HG03103 (cell line): ENCODE measurements at regions not wholly inside any gene's neighbourhood (a gene's known extent, or its start where the extent isn't known, plus 50 kb on each side); places are given as distances from the start of the nearest gene placed in this dataset.

Experiments used
- ATAC-seq: cut with Tn5 transposase; IDR thresholded peaks from one replicate; pipeline ENCODE4 v1.9.1; 2021; ENCODE audit warnings: low read depth; ENCODE audit not compliant: unreplicated experiment

- no peak for ATAC-seq
Measured at GRCh38 chr2:64196963-64197362, 52.7 kb upstream of the PELI1 start.

DNA sequence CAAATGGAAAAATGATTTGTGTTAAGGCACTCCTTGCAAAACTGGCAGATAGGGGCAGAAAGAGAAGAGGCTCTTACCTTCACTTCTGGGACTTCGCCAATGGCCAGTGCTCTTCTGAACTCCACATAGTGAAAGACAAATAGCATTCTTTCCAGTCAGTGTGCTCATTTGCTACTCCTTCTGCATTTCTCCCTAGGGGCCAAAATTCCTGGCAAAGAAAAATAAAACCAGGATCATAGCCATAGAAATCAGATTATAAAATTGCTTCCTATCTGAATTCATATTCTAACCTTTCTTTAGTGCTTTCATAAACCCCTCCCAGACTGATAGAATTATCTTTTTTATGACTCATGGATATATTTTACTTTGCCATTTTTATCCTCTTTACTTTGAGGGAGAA lies 56.9 kb upstream of the PELI1 start:
- ATAC-seq = no peak

DNA sequence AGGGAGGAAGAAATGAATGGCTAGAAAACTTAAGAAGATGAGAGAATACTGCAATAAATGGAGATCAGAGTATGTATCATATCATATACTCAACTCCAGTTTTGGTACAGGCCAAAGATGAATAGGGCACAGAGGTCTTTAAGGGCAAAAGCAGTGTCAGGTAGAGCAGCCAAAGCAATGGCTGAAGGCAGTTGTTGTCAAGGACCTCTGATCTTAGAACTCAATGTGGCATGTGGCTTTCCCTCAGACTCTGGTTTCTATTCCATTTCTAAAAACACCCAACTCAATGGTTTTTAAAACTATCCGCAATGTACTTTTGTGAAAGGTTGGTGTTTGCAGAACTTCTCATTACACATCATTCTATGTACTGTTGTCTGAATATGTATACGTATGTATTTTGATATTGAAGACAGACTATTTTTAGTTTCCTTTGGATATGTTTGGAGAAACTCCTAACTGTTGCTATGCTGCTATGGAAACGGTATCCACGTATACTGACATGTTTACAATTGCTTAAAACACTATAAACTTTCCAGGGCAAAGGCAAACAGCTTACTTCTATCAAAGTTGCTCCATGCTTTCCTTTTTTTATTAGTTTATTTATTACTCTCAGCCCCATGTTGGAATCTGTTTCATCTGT lies 58.1 kb upstream of the PELI1 start:
- ATAC-seq = no peak

DNA sequence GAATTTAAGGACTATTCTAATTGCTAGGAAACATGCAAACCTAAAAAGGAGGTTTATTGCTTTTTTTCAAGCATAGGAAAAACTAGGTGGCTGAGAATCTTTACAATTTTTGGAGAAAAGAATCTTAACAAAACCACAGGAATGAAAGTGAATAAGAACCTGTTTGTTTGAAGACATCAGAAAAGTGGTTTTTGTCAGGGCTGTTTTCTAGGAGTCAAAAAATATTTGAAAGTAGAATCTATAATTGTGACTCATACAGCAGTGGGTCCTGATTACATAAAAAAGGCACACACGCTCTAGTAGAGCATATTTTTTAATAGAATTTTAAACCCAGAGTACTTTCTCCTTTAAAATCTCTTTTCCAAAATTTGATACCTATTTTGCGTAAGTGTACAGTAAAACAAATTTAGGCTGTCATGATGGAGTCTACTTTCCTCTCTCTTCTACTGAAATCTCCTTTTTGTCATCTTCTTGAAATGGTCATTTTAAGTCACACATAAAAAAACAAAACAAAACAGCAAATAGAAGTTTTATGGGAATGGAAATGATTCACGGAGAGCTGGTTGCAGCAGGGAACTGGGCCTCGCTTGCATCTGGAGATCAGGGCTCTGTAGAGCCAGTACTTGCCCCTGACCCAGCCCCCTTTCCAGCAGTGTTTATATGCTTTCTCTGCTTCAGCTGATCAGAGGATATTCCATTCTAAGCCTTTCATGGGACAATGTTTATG lies 59.1 kb upstream of the PELI1 start:
- ATAC-seq = no peak

- peak; percentile 43 for ATAC-seq
Measured at GRCh38 chr2:64203858-64204632, 59.8 kb upstream of the PELI1 start.

DNA sequence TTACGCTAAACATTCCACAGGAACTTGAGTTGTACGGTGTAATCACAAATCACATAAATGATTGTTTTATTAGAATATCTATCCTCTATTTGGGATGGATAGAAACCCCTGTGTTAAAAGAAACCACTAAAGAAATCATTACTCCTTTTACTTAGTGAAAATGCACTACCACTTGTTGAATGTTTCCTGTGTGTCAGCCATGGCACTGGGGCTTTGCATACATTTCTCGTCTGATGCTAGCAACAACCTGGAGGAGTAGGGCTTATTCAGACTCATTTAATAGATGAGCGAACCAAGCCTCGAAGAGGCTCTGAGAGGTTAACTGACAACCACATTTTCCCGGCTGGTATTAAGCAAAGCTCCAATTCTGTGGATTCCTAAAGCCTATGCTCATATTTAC lies 60.5 kb upstream of the PELI1 start:
- ATAC-seq = peak; percentile 15

DNA sequence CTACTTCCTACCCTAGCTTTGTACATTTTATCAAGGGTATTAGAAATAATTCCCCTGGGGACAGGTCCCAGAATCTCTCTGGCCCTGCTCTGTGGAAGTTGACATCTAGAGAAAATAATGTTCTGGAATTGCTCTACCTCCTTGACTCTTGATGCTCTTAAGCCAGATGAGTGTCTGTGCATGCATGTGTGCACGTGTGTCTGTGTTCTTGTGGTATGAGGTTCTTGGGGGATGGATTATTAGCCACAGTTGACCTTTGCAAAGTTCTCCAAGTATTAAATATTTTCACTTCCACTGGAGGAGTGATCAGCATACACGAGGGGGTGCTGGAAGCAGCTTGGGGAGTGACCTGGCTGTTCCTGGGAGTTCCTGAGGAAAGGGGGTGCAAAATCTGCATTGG lies 61.2 kb upstream of the PELI1 start:
- ATAC-seq = no peak

DNA sequence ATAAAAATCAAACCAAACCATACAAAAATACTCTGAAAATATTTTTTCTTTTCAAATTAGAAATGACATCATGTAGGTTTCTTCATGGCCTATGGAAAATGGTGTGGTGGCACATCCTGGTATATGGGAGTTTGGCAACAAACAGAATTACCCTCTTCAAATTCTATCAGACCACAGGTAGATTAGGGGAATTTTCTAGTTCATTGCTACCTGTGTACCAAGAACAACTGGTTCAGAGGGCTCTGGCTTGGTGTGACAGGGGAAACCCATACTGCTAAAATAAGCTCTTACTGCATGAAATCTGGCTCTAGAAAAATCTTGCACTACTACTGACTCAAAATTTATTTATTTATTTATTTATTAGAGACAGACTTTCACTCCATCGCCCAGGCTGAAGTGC lies 63.4 kb upstream of the PELI1 start:
- no peak for ATAC-seq

- no peak for ATAC-seq
Measured at GRCh38 chr2:64210816-64211215, 66.6 kb upstream of the PELI1 start.

- ATAC-seq = no peak
Measured at GRCh38 chr2:64211276-64211921, 67.2 kb upstream of the PELI1 start.

DNA sequence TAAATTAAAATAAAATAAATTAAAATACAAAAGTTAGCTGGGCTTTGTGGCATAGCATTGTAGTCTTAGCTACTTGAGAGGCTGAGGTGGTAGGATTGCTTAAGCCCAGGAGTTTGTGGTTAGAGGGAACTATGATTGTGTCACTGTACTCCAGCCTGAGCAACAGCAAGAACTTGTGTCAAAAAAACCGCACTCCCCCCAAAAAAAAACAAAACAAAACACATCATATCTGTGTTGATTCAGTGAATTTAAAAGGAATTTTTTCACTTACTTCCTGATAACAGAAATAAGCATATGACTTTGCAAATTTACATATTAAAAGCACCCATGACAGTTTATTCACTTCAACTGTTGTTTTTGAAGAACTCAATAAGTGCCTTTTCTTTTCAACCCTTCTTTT lies 68.1 kb upstream of the PELI1 start:
- ATAC-seq = no peak

GRCh38 chr2:64212801-64213321 lies 68.6 kb upstream of the PELI1 start:
- no peak for ATAC-seq

DNA sequence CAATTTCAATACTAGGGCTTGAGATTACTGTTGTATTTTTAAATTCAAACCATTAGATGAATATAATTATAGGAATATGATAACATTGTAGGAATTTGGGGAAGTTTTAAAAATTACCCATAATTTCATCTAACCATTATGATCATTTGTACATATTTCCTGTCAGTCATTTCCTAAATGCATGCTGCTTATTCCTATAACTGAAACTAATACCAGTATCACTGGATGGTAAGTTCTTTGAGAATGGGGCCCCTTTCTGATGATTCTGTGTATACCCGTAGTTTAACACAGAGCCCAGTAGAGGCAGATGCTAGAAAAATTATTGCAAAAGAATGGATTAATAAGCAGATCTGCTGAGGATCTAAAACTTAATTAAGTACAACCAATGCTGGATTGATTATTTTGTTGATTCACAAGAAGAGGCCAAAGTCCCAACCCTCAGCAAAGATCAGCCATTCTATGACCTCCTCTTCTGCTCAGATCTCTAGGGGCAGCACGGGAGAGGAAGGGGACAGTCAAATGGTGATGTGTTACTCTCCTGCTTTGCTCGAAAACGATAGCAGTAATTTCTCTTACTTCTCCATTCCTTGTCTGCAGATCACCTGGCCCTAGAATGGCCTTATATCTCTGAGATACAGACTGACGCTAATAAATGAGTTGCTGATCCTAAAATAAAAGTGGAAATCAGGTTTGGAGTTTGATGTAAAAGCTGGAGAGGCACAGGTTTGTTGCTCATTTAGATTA lies 69.5 kb upstream of the PELI1 start:
- ATAC-seq = peak; percentile 42

GRCh38 chr2:64214281-64215115 lies 70.3 kb upstream of the PELI1 start:
- peak; percentile 56 for ATAC-seq

DNA sequence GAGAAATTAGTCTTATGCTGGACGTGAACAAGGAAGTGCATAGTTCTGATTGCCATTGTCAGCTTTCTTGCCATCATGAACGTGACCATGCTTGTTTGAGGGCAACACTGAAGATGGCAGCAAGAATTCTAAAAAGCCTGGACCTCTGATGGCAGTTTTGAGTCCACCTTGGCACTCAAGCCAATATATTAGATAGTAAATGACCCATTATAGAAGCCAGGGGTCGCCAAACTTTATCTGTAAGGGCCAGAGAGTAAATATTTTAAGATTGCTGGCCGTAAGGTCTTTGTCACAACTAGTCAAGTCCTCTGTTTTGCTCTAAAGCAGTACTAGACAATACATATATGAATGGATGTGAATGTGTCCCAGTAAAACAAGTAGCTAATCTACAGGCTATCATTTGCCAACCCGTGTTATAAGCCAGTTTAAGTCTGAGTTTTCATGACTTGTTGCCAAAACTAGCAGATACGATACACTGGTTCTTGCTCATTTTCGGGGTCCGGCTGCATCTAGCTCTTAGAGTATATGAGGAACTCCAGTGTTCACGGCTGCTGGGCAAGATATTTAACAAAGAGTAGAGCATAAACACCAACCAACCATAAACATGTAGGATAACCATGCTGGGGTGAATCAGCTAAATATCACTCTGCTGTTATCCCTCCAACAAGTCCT lies 73.1 kb upstream of the PELI1 start:
- no peak for ATAC-seq

- ATAC-seq = no peak
Measured at GRCh38 chr2:64218137-64218802, 74.0 kb upstream of the PELI1 start.

GRCh38 chr2:64219149-64219548 lies 74.9 kb upstream of the PELI1 start:
- ATAC-seq = no peak

- no peak for ATAC-seq
Measured at GRCh38 chr2:64220265-64220664, 76.0 kb upstream of the PELI1 start.
